DOHH2 (cell line): ENCODE measurements at regions not wholly inside any gene's neighbourhood (a gene's known extent, or its start where the extent isn't known, plus 50 kb on each side); places are given as distances from the start of the nearest gene placed in this dataset.

ENCODE experiments used
- CTCF ChIP-seq: fragments of 200-600 bp; sonication (generic); IDR thresholded peaks from one replicate; pipeline ENCODE4 v1.5.1; 2014; ENCODE audit warnings: antibody characterized with exemption, mild to moderate bottlenecking, low read depth, low read length; ENCODE audit not compliant: poor library complexity, severe bottlenecking
- EZH2phosphoT487 ChIP-seq: fragments of 200-600 bp; sonication (generic); IDR thresholded peaks from 2 replicates; pipeline ENCODE4 v1.6.1; 2017; ENCODE audit warnings: borderline replicate concordance, mild to moderate bottlenecking, antibody characterized with exemption, low read length, moderate library complexity, mixed read lengths

GRCh38 chr14:83972631-83973030 lies 1557.3 kb upstream of the FLRT2 start:
- TF ChIP-seq CTCF (no peak), EZH2phosphoT487 (no peak)
